D721Med (cell line): ENCODE measurements at regions not wholly inside any gene's neighbourhood (a gene's known extent, or its start where the extent isn't known, plus 50 kb on each side); places are given as distances from the start of the nearest gene placed in this dataset.

Source experiments
- DNase-seq: peaks from one replicate; pipeline ENCODE4 v3.0.0; 2011; ENCODE audit warnings: low spot score; ENCODE audit not compliant: insufficient read length
- FAIRE-seq: peaks from 2 replicates; lab custom pipeline; 2011; peaks lifted over from hg19 to GRCh38; lab: Jason Lieb, UNC
- CTCF ChIP-seq: IDR thresholded peaks from 2 replicates; pipeline ENCODE4 v1.5.1; 2012; ENCODE audit warnings: mild to moderate bottlenecking, control low read depth; ENCODE audit not compliant: insufficient read depth; ENCODE audit errors: missing control alignments

GRCh38 chr2:52532956-52533355 is 1234.6 kb upstream of the CHAC2 start:
- no peak for FAIRE-seq
- DNase-seq = no peak
- no peak for TF ChIP-seq CTCF

DNA sequence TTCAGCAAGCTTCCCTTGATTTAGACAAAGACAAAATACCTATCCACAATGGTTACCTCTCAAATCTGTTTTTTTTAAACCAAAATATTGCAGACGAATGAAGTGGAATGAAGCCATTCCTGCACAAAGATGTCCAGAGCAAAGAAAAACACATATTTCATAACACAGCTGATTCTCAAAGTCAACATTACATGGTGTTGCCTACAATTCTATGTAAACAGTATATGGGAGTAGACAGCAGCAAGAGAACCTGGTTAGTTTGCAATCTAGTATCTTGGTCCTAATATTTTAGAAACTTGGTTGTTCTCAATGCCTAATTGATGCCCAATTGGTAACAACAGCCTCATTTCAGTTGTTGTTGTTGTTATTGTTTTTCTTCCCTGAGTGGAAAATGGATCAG is 1240.9 kb upstream of the CHAC2 start:
- DNase-seq = no peak
- TF ChIP-seq CTCF = no peak
- FAIRE-seq = no peak

DNA sequence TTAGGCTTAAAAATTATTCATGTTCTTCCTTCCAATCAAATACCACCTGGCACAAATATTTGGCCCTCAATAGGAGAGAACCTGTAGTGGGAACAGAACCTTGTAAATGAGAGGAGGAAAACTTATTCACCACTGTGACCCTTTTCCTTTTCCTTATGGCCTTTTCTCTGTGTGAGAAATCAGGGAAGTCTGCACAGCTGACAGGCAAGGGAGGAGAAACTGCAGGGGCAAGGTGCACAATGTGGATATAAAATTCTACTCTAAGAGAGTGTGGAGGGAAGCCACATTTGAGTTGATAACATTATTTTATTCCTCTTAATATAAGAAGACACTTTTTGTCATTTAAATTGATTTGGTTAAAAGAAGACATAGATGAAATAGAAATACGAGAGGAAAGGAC is 1247.0 kb upstream of the CHAC2 start:
- DNase-seq (no peak), FAIRE-seq (no peak)
- TF ChIP-seq CTCF = no peak

DNA sequence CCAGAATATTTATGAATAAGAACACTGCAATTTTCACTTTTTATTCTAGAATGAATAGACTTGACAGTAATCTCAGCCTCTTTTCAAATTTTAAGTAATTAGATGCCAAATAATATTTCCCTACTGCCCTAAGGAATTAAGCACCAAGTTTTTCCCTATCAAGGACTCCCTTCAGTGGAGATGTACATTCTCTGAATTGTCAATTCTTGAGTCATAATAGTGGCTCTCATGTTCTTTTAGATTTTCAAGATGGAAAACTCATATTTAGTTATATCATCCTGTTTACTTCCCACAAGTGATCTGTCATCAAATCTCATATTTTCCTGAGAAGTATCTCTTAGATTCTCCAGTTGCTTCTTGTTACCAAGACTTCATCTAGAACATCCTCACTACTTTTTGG is 1248.9 kb upstream of the CHAC2 start:
- no peak for TF ChIP-seq CTCF
- FAIRE-seq = no peak
- no peak for DNase-seq

DNA sequence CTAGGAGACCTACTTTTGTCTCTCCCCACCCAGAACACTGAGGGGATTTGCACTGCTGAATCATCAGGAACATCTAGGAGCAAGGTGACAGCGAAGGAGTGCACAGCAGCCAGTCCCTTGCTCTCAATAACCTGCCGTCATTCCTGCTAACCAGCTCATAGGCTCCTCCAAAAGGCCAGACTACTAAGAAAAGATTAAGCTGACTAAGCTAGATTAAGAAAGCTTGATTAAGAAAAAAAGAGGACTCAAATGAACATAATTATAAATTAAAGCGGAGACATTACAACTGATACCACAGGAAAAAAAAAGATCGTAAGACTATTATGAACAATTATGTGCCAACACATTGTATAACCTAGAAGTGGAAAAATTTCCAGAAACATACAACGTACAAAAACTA is 1254.8 kb upstream of the CHAC2 start:
- DNase-seq (no peak), FAIRE-seq (no peak)
- TF ChIP-seq CTCF = no peak

DNA sequence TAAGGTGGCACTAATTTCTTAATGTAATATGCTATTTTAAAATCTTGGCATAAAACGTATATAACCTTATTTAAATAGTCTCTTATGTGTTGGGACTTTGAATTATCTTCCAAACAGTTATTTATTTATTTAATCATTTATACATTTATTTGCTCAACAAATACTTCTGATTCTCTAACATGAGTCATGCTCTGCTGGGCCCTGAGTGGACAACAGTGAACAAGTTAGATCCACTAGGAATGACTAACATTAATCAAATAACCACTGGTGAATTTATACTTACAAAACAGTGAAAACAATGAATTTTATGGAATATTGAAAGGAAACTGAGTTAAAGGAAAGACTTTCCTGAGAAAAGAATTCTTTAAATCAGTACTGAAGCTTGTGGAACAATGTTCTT is 1257.2 kb upstream of the CHAC2 start:
- no peak for TF ChIP-seq CTCF
- FAIRE-seq = no peak
- DNase-seq = no peak

- no peak for FAIRE-seq
- DNase-seq = no peak
- no peak for TF ChIP-seq CTCF
These were observed 1265.1 kb upstream of the CHAC2 start for GRCh38 chr2:52502476-52502860.
